ENCODE measurements at regions not wholly inside any gene's neighbourhood (a gene's known extent, or its start where the extent isn't known, plus 50 kb on each side); places are given as distances from the start of the nearest gene placed in this dataset.

DNA sequence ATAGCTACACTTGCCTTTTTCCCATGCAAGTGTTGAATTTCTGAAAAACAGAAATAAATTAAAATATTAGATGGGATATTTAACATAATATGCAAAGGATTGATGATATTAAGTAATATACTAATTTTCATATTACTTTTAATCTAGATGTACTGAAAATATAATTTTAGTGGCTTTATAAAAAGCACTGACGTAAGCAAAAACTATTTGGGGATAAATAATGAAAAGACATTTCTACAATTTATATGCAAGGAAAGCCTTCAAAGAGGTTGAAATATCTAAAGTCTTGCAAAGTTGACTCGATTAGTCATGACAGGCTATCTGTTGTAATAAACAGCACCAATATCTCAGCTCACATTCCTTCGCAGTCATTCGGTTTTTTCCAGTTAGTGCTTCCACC lies 94.9 kb upstream of the ABCB5 start:
- CTCF ChIA-PET, result no interaction called here
- H2AFZ ChIP-seq (replicated peaks; ENCODE audit: low read length, poor library complexity), result no peak overlapping the region
- H3K23ac ChIP-seq (ENCODE audit: low read depth, low read length), result no peak overlapping the region
- H3K56ac ChIP-seq (ENCODE audit: extremely low read depth, insufficient read depth, low read length), result no peak overlapping the region
- no peak overlapping the region for H2AK9ac ChIP-seq (replicated peaks; ENCODE audit: low read depth, low read length, poor library complexity)
- WGBS, 2 experiments (ENCODE audit: extremely low coverage in 2 of 2, insufficient read length in 1 of 2), result no CpG with 5 or more reads among the region's 4 CpGs
- no peak overlapping the region for H2BK120ac ChIP-seq (ENCODE audit: low read depth, low read length)
- POLR2A ChIA-PET (ENCODE audit: unreplicated experiment), result no interaction called here
- no peak overlapping the region for H2BK20ac ChIP-seq (ENCODE audit: low read depth, low read length)
- H3K4me2 ChIP-seq (ENCODE audit: low read depth, low read length), result no peak overlapping the region
- no peak overlapping the region for H2AK5ac ChIP-seq (ENCODE audit: low read depth, low read length)
- H4K20me1 ChIP-seq (ENCODE audit: insufficient read depth, low read length), result no peaks in the 10 kb centered on the region
- H2BK15ac ChIP-seq (ENCODE audit: low read depth, low read length), result no peak overlapping the region
- no peaks in the 10 kb centered on the region for H3K9me1 ChIP-seq (ENCODE audit: insufficient read depth, low read length)
- H4K91ac ChIP-seq (ENCODE audit: insufficient read depth, low read depth, low read length), result no peak overlapping the region
- no peaks in the 10 kb centered on the region for H3K4me1 ChIP-seq (ENCODE audit: control insufficient read depth, insufficient read depth, low read length)
- no TSS peak for BruUV-seq (replicated peaks)
- dilution Hi-C loops (cut with HindIII; ENCODE audit: low sequenced_read_pairs, unreplicated experiment), result no loop called here
- TF ChIP-seq MAFK (IDR thresholded peaks at IDR 0.05; ENCODE audit: low read depth, low read length), result peak; percentile 77
- no peak for TF ChIP-seq CEBPB (IDR thresholded peaks at IDR 0.05; ENCODE audit: low read depth, low read length)
- TF ChIP-seq MXI1 (IDR thresholded peaks at IDR 0.05; ENCODE audit: borderline replicate concordance, low read depth, low read length), result no peak
- TF ChIP-seq NFE2L2 (IDR thresholded peaks at IDR 0.05; ENCODE audit: low read depth, low read length), result no peak
- no peak for TF ChIP-seq CHD1 (IDR thresholded peaks at IDR 0.05; ENCODE audit: low read depth, low read length)
- TF ChIP-seq RAD21 (IDR thresholded peaks at IDR 0.05; ENCODE audit: low read length), result no peak
- intact Hi-C loops (cut with micrococcal nuclease), result no loop called here
- no peak overlapping the region for H2BK5ac ChIP-seq (ENCODE audit: low read depth, low read length, poor library complexity, severe bottlenecking)
- no peak for DNase-seq
- H3K27ac ChIP-seq (ENCODE audit: insufficient read depth, low read length), result no peak overlapping the region
- no peaks in the 10 kb centered on the region for H3K9me3 ChIP-seq (ENCODE audit: control insufficient read depth, insufficient read depth, low read length)
- in situ Hi-C loops (cut with MboI; ENCODE audit: low sequenced_read_pairs), result no loop called here
- no peaks in the 10 kb centered on the region for H3K36me3 ChIP-seq (ENCODE audit: control insufficient read depth, insufficient read depth, low read length)
- H3K18ac ChIP-seq (ENCODE audit: low read depth, low read length), result no peak overlapping the region
- ATAC-seq (ENCODE audit: low read depth), result no peak
- no peak overlapping the region for H3K4me3 ChIP-seq (ENCODE audit: insufficient read depth, low read depth, low read length)
- no peak overlapping the region for H4K5ac ChIP-seq (ENCODE audit: low read depth, low read length)
- no peak overlapping the region for H3K4ac ChIP-seq (ENCODE audit: low read depth, low read length)
- H3K14ac ChIP-seq (replicated peaks; ENCODE audit: low read depth, low read length), result no peak overlapping the region
- no peak overlapping the region for H3K9ac ChIP-seq (ENCODE audit: low read depth, low read length)
- no peaks in the 10 kb centered on the region for H3K79me1 ChIP-seq (ENCODE audit: low read depth in 1 of 2, low read length in 2 of 2)
- no peak overlapping the region for H4K8ac ChIP-seq (ENCODE audit: low read depth in 2 of 2, low read length in 2 of 2)
- no peaks in the 10 kb centered on the region for H3K27me3 ChIP-seq (ENCODE audit: control insufficient read depth, insufficient read depth, low read length)
